Thymus (tissue), 11 donors: ENCODE measurements at regions not wholly inside any gene's neighbourhood (a gene's known extent, or its start where the extent isn't known, plus 50 kb on each side); places are given as distances from the start of the nearest gene placed in this dataset.

Experiments
- DNase-seq, 9 donors: peaks; one replicate each; pipeline ENCODE4 v3.0.0-alpha.2; 2013; ENCODE audit warnings: low spot score in 9 of 9, low read depth in 6 of 9, missing footprints in 1 of 9
- H3K27ac ChIP-seq, 2 donors: one replicate each; pipeline ENCODE4 v1.5.1; 2013; ENCODE audit warnings: control low read depth in 1 of 2, low read depth in 1 of 2, low read length in 1 of 2, mild to moderate bottlenecking in 1 of 2, moderate library complexity in 1 of 2
- H3K27me3 ChIP-seq, 2 donors: one replicate each; pipeline ENCODE4 v1.5.1; 2013; ENCODE audit warnings: low read length in 1 of 2; ENCODE audit not compliant: control insufficient read depth in 2 of 2, insufficient read depth in 1 of 2
- H3K36me3 ChIP-seq, 2 donors: one replicate each; pipeline ENCODE4 v1.5.1; 2013; ENCODE audit warnings: low read length in 1 of 2, mild to moderate bottlenecking in 1 of 2, moderate library complexity in 1 of 2; ENCODE audit not compliant: control insufficient read depth in 2 of 2, insufficient read depth in 2 of 2
- H3K4me1 ChIP-seq, 2 donors: one replicate each; pipeline ENCODE4 v1.5.1; 2013; ENCODE audit warnings: low read length in 2 of 2; ENCODE audit not compliant: control insufficient read depth in 2 of 2, insufficient read depth in 2 of 2
- H3K4me3 ChIP-seq, 2 donors: one replicate each; pipeline ENCODE4 v1.5.1; 2013; ENCODE audit warnings: low read length in 2 of 2, control low read depth in 1 of 2, mild to moderate bottlenecking in 1 of 2
- H3K9me3 ChIP-seq, 2 donors: one replicate each; pipeline ENCODE4 v1.5.1; 2013; ENCODE audit warnings: low read length in 1 of 2, mild to moderate bottlenecking in 1 of 2; ENCODE audit not compliant: control insufficient read depth in 2 of 2, insufficient read depth in 1 of 2
- WGBS: extraction: QIAGEN DNeasy Blood & Tissue Kit; methylation state at CpG from one replicate; pipeline ENCODE4 v1.1.7; 2013; 5-methylcytosine and 5-hydroxymethylcytosine counted together
- donor health status: healthy.

- no peak for DNase-seq
- H3K9me3 ChIP-seq = no peaks in the 10 kb centered on the region
Measured at GRCh38 chr5:142450419-142450818, 125.6 kb upstream of the SPRY4 start.

DNA sequence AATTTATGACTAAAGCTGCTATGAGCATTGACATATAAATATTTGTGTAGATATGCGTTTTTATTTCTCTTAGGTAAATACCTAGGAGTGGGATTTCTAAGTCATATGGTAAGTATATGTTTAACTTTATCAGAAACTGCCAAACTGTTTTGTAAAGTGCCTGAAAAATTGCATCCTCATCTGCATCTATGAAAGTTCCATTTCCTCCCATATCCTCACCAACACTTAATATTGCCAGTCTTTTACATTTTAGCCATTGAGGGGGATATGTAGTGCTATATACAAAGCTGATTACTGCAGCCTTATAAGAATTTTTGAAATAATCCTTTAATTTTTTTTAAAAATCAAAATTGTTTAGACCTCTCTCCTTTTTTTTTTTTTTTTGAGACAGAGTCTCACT is 123.1 kb upstream of the SPRY4 start:
- H3K4me3 ChIP-seq = no peak overlapping the region
- H3K9me3 ChIP-seq = no peaks in the 10 kb centered on the region
- no peaks in the 10 kb centered on the region for H3K36me3 ChIP-seq
- no peaks in the 10 kb centered on the region for H3K4me1 ChIP-seq
- H3K27ac ChIP-seq = no peak overlapping the region
- DNase-seq = no peak
- no peaks in the 10 kb centered on the region for H3K27me3 ChIP-seq
- 99% methylated on average over 1 of the region's 1 CpG for WGBS

More at GRCh38 chr5:142450419-142450818, 125.6 kb upstream of the SPRY4 start:
- Histone ChIP-seq H3K27me3 (no peaks in the 10 kb centered on the region), H3K4me1 (no peaks in the 10 kb centered on the region), H3K36me3 (no peaks in the 10 kb centered on the region), H3K4me3 (no peak overlapping the region), H3K27ac (no peak overlapping the region)

- 75% methylated on average over 3 of the region's 3 CpGs for WGBS
- Histone ChIP-seq H3K27me3 (no peaks in the 10 kb centered on the region), H3K4me1 (peaks cover 0 to 2% of the 10 kb centered on the region in 2 donors), H3K36me3 (no peaks in the 10 kb centered on the region), H3K9me3 (no peaks in the 10 kb centered on the region), H3K4me3 (no peak overlapping the region), H3K27ac (no peak overlapping the region)
- no peak for DNase-seq
Measured at GRCh38 chr5:142446960-142447279, 122.1 kb upstream of the SPRY4 start.

DNA sequence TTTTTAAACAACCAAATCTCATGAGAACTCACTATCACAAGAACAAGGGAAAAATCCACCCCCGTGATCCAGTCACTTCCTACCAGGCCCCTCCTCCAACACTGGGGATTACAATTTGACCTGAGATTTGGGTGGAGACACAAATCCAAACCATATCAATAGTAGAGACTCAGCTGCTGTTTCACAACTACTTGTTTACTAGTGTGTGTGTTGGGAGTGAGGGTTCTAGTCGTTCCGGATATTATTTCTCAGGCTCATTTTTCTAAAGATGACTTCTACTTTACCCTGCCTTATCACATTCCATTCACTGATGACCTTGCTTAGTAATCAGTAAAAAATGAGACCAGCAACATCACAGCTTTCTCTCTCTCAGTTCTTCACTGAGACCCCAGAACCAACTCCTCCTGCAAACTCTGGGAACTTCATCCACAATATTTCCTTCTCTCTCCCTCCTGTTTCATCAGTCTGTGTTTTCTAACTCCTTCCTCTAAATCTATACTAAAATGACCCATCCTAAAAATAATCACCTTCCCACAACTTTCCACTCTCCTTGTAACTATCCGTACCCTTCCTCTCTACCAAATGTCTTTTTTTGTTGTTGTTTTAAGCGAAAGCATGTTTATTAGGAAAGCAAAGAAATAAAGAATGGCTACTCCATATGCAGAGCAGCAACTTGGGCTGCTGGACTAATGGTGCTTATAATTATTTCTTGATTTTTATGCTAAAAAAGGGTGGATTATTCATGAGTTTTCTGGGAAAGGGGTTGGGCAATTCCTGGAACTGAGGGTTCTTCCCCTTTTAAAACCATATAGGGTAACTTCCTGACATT is 121.5 kb upstream of the SPRY4 start:
- DNase-seq = no peak
- Histone ChIP-seq H3K4me1 (peaks cover 0 to 8% of the 10 kb centered on the region in 2 donors), H3K27me3 (peaks cover 0 to 3% of the 10 kb centered on the region in 2 donors), H3K36me3 (no peaks in the 10 kb centered on the region), H3K27ac (no peak overlapping the region), H3K9me3 (no peaks in the 10 kb centered on the region), H3K4me3 (no peak overlapping the region)
- 96% methylated on average over 5 of the region's 5 CpGs for WGBS

GRCh38 chr5:142445266-142445665 is 120.4 kb upstream of the SPRY4 start:
- Histone ChIP-seq H3K4me1 (peaks cover 0 to 12% of the 10 kb centered on the region in 2 donors), H3K9me3 (no peaks in the 10 kb centered on the region), H3K4me3 (no peak overlapping the region), H3K27ac (no peak overlapping the region), H3K36me3 (no peaks in the 10 kb centered on the region), H3K27me3 (peaks cover 0 to 7% of the 10 kb centered on the region in 2 donors)
- no peak for DNase-seq
- WGBS = 96% methylated on average over 5 of the region's 5 CpGs

DNA sequence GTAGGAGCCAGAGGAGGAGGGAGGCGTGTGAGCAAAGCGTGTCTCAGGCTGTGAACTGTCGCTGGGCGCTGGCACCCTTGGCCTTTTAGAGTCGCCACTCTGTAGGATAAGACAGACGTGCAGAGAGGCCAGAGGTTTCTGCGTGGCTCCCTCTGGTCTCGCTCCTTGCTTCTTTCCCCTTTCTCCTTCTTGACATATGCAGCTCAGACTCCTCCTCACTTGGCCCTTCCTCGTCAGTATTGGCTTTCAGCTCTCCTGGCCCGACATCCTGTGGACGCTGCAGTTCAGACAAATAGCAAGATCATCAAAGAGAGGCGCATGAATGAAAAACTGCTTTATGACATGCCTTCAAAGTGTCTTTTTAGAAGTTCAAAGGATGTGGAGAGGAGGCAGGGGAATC is 116.8 kb upstream of the SPRY4 start:
- H3K27ac ChIP-seq = no peak overlapping the region
- H3K27me3 ChIP-seq = peaks cover 0 to 7% of the 10 kb centered on the region in 2 donors
- H3K9me3 ChIP-seq = no peaks in the 10 kb centered on the region
- peak in 1 of 9 donors; percentile 58 for DNase-seq
- no peaks in the 10 kb centered on the region for H3K36me3 ChIP-seq
- peaks cover 11 to 31% of the 10 kb centered on the region in 2 donors for H3K4me1 ChIP-seq
- WGBS = 70% methylated on average over 12 of the region's 12 CpGs
- no peak overlapping the region for H3K4me3 ChIP-seq

- Histone ChIP-seq H3K27ac (no peak overlapping the region), H3K36me3 (no peaks in the 10 kb centered on the region), H3K4me1 (peaks cover 11 to 32% of the 10 kb centered on the region in 2 donors), H3K9me3 (no peaks in the 10 kb centered on the region), H3K27me3 (peaks cover 0 to 7% of the 10 kb centered on the region in 2 donors), H3K4me3 (no peak overlapping the region)
- 97% methylated on average over 7 of the region's 7 CpGs for WGBS
- DNase-seq = no peak
Measured at GRCh38 chr5:142439207-142439860, 114.5 kb upstream of the SPRY4 start.

DNA sequence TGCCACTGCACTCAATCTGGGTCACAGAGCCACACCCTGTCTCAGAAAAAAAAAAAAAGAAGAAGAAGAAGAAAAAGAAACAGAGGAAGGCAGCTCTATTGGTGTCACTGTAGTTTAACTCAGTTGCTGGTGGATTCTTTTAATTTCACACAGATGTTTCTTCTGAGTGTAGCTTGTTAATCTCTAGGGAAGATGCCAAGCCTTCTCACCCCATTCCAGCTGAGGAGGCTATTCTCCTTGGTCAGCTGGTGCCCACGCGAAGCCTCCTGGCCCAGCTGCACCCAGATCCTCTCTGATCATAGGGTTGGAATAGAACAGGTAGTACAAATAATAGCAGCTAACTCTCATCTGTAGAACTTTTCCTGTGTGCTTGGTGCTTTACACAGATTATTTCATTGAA is 113.8 kb upstream of the SPRY4 start:
- no peaks in the 10 kb centered on the region for H3K36me3 ChIP-seq
- H3K27me3 ChIP-seq = peaks cover 0 to 7% of the 10 kb centered on the region in 2 donors
- DNase-seq = peak in 1 of 9 donors; percentile 56
- H3K9me3 ChIP-seq = no peaks in the 10 kb centered on the region
- H3K4me3 ChIP-seq = no peak overlapping the region
- WGBS = 92% methylated on average over 2 of the region's 2 CpGs
- peaks cover 19 to 39% of the 10 kb centered on the region in 2 donors for H3K4me1 ChIP-seq
- H3K27ac ChIP-seq = peak overlapping the region in 1 of 2 donors; percentile 19

GRCh38 chr5:142437563-142437962 is 112.7 kb upstream of the SPRY4 start:
- Histone ChIP-seq H3K4me1 (peaks cover 29 to 49% of the 10 kb centered on the region in 2 donors), H3K4me3 (no peak overlapping the region), H3K27ac (no peak overlapping the region), H3K36me3 (no peaks in the 10 kb centered on the region), H3K9me3 (no peaks in the 10 kb centered on the region), H3K27me3 (peaks cover 0 to 7% of the 10 kb centered on the region in 2 donors)
- DNase-seq = no peak
- WGBS = 99% methylated on average over 4 of the region's 4 CpGs
